HG02885 (cell line): ENCODE measurements at regions not wholly inside any gene's neighbourhood (a gene's known extent, or its start where the extent isn't known, plus 50 kb on each side); places are given as distances from the start of the nearest gene placed in this dataset.

Source experiments
- ATAC-seq: cut with Tn5 transposase; IDR thresholded peaks from one replicate; pipeline ENCODE4 v1.9.1; 2021; ENCODE audit warnings: mild to moderate bottlenecking; ENCODE audit not compliant: unreplicated experiment, poor library complexity

GRCh38 chr9:118536153-118536552 lies 832.0 kb downstream of the TLR4 start:
- no peak for ATAC-seq

DNA sequence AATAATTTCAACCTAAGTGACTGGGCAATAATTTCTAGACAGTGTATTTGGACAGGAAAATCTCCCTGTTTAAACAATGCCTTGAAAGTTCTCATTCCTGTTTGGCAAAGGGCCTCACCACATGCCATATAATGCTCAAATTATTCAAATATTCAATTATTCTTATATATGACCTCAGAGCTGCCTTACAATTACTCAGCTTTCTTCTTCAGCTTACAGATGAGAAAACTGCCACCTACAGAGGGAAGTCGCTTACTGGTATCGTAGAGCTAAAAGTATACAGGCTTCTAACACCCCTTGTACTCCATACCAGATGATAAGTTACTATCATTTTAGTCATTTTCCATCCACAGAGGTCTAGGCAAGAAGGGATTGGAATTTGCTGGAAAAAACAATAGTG lies 830.3 kb downstream of the BRINP1 start:
- ATAC-seq = no peak

GRCh38 chr9:118553465-118553864 lies 815.8 kb downstream of the BRINP1 start:
- no peak for ATAC-seq

GRCh38 chr9:118554987-118555386 lies 814.2 kb downstream of the BRINP1 start:
- no peak for ATAC-seq

GRCh38 chr9:118558026-118558425 lies 811.2 kb downstream of the BRINP1 start:
- no peak for ATAC-seq

DNA sequence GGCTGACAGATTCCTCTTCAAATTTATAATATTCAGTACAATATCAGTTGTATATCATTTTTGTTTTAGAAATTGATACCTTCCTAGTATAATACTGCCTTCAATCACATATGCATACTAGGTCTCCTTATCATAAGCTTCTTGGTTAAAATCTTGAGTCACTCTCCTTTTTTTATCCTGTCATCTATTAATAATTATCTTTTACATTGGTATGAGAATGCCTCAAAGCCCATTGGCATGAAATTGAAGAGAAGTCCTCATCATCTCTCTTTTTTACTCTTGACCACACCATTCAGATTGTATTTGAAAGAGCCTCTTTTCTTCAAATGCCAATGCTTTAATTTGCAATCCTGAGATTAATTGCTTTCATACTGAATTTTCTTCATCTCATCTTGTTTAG lies 810.3 kb downstream of the BRINP1 start:
- no peak for ATAC-seq

DNA sequence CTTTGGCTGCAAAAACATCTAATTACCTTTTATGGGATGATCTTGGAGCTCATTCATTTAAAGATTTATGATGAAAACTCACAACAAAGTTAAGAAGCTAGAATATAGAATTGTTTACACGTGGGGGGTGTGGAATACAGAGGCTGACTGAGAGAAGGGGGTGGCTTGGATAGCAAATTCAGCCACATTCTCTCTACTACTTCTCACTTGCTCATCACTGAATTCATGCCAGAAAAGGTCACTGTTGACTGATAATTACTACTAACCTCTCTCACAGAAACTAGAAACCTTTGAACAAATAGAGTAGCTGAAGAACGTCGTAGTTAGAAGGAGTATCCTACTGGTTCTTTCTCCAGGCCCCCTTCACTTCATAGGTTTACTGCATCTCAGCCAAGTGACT lies 808.2 kb downstream of the BRINP1 start:
- ATAC-seq = no peak

- no peak for ATAC-seq
These were observed 805.6 kb downstream of the BRINP1 start for GRCh38 chr9:118563677-118564076.

DNA sequence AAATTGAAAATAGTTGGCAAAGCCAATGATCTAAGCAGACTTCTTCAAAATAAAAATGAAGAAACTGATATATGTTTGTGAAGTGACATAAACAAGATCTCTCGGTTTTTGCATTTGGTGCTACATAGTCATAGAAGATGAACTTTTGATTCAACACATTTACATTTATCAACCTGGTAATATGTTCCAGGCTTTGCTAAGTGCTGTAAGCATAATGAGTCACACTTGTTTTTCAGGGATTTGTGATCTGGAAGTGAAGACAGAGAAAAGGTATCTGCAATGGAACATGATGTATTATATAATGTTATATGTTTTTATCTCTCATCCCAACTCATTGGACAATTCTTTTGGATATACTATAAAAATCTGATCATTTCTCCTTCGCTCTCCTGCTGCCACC lies 801.4 kb downstream of the BRINP1 start:
- no peak for ATAC-seq

DNA sequence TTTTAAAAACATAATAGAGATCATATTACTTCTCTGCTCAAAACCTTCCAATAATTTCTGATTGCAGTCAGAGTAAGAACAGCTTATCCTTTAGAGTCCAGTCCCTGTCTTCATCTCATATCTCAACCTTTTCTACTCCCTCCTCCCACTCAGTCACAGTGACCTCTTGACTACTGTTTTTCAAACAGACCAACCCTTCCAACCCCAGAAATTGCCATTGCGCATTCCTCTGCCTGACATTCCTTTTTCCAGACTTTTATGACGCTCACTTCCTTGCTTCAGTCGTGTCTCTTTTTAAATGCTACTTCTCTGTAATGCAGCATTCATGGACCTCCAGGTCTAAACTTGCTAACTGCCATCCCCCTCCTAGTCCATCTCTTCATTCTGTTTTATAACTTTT lies 800.5 kb downstream of the BRINP1 start:
- no peak for ATAC-seq

- no peak for ATAC-seq
These were observed 800.1 kb downstream of the BRINP1 start for GRCh38 chr9:118569148-118569547.

- ATAC-seq = no peak
These were observed 799.2 kb downstream of the BRINP1 start for GRCh38 chr9:118570066-118570465.

DNA sequence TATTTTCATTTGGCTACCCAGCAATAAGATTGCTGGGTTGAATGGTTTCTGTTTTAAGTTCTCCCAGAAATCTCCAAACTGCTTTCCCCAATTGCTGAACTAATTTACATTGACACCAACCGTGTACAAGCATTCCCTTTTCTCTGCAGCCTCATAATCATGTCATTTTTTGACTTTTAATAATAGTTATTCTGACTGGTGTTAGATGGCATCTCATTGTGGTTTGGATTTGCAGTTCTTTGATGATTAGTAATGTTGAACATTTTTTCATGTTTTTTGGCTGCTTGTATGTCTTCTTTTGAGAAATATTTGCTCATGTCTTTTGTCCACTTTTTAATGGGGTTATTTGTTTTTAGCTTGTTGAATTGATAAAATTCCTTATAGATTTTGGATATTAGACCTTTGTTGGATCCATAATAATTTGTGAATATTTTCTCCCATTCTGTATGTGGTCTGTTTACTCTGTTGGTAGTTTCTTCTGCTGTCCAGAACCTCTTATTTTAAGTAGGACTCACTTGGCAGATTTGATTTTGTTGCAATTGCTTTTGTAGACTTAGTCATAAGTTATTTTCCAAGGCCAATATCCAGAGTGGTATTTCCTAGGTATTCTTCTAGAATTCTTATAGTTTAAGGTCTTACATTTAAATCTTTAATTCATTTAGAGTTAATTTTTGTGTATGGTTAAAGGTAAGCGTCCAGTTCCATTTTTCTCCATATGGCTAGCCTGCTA lies 793.7 kb downstream of the BRINP1 start:
- no peak for ATAC-seq

- no peak for ATAC-seq
These were observed 792.1 kb downstream of the BRINP1 start for GRCh38 chr9:118577121-118577520.

GRCh38 chr9:118578467-118578866 lies 790.8 kb downstream of the BRINP1 start:
- ATAC-seq = no peak

DNA sequence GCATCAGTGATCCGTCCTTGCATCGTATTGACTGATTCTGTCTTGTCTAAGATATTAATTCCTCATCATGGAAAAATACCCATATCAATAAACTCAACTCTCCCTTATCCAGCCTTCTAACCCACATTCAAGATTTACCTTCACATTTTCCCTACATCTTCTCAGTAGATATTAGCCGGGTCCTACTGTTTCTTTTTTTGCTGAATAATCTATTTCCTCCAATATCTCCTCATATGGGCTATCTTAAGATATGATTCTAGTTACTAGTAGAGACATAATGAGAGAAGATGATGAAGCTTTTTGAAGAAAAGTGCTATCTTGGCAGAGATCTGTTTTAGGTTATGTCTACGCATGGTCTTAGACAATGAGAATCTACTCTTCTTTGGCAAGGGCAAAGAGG lies 785.8 kb downstream of the BRINP1 start:
- ATAC-seq = no peak

DNA sequence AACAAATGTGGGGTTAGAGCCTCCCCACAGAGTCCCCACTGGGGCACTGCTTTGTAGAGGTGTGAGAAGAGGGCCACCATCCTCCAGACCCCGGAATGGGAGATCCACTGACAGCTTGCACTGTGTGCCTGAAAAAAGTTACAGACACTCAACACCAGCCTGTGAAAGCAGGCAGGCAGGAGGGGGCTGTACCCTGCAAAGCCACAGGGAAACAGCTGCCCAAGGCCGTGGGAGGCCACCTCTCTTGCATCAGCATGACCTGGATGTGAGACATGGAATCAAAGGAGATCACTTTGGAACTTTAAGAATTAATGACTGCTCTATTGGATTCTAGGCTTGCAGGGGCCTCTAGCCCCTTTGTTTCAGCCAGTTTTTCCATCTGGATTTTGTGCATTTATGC lies 782.3 kb downstream of the BRINP1 start:
- no peak for ATAC-seq

- no peak for ATAC-seq
These were observed 774.8 kb downstream of the BRINP1 start for GRCh38 chr9:118594428-118594827.

DNA sequence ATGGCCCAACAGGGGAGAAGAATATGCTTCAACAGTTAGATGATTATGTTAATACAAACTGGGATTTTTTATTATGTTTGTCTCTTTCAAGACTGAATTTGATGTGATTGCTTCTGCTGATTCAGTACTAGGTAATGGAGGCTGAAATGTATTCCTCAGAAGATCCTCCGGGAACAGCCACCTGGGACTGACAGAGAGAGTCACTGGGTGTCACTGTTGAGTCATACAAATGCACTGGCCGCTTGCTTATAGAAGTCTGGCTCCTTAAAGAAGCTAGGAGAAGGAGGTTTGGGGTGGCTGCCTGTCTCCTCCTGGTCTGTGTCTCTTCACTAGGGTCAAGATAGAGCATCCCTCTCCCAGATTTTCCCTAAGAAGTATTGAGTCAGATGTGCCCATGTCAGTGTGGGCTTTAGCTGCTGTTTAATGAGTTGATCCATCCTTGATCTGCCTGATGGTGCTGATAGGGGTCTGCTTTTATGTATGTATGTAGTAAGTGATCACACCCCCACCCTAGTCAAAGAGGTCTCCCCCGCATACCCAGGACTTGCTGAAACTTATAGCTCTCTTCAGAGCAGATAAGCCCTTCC lies 773.4 kb downstream of the BRINP1 start:
- no peak for ATAC-seq

DNA sequence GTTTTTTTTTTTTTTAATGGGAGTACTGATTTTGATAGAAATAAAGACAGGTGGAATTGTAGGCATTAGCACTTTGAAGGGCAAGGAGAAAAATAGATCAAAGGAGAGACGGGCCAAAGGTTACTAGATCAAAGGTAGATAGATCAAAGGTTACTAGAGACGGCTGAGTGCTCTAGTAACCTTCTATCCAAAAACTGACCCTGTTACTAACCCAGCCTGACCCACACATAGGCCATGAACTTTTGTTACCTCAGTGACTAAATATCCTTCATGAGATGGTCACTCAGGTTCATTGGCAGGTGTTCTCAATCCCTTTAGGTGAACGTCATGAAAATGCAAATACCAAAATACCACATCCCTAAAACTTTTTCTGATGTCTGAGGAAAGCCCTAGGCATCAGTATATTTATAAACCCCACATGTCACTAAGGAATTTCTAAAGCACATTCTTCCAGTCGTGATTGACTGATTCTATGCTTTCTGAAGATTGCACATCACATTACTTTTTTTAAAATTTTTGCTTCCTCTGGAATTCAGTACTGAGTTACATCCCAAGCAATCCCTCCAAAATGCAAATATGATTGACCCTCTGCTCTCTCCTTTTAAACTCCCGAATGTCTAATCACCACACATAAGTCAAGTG lies 772.7 kb downstream of the BRINP1 start:
- no peak for ATAC-seq

DNA sequence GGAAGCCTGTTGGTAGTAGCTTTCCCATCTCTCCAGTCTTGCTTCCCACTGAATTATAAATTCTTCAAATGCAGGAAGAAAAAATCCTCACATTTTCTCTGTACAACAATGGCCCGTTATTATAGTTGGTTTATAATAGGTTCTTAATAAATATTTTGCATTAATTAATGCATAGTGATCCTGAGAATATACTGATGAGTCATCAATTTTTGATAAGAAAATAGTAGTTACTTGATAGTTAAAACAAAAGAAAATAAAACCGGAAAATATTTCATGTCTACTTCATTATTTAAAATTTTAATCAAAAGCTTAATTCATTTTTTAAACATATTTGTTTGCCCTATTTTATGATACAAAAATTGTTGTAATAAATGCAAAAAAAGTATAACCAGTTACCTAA lies 762.6 kb downstream of the BRINP1 start:
- ATAC-seq = no peak
